HuH-7 (cell line): ENCODE measurements at regions not wholly inside any gene's neighbourhood (a gene's known extent, or its start where the extent isn't known, plus 50 kb on each side); places are given as distances from the start of the nearest gene placed in this dataset.

Experiments used
- DNase-seq: peaks from one replicate; pipeline ENCODE4 v3.0.0; 2011; ENCODE audit warnings: low spot score

GRCh38 chr20:24102749-24103333 is 114.3 kb upstream of the GGTLC1 start:
- DNase-seq = no peak

- DNase-seq = peak; percentile 17
Measured at GRCh38 chr20:24102290-24102689, 113.7 kb upstream of the GGTLC1 start.

GRCh38 chr20:24100370-24101011 is 111.9 kb upstream of the GGTLC1 start:
- peak; percentile 50 for DNase-seq

- DNase-seq = no peak
Measured at GRCh38 chr20:24098886-24099285, 110.3 kb upstream of the GGTLC1 start.

DNA sequence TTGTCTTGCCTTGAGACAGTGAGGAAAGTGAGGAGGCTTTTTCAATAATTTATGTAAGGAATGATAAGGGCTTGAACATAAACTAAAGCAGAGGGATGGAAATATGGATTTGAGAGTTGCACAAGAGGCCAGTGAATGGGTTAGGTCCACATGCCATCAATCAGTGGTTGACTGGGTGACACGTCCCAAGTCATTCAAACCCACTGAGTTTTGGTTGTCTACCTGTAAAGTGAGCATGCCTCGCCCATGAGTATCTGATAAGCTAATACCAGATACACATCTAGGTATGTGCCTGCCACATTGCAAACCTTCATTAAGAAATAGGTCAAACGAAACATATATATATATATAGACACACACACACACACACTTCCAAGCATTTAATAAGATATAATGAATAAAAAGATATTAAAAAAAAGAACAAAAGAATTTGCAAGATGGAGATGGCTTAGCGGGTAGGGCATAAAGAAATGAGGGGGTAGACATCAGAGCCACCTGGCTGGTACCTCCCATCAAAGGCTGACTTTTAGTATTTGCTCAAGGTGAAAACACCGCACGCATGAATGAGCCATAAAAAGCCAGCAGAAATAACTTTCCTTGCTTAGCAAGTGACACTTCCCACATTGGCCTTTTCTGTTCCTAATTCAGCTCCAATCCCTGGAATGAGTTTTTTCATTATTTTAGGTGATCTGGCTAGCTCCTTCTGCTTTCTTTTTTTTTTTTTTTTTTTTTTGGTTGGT is 109.1 kb upstream of the GGTLC1 start:
- no peak for DNase-seq

- no peak for DNase-seq
Measured at GRCh38 chr20:24096864-24097450, 108.4 kb upstream of the GGTLC1 start.

DNA sequence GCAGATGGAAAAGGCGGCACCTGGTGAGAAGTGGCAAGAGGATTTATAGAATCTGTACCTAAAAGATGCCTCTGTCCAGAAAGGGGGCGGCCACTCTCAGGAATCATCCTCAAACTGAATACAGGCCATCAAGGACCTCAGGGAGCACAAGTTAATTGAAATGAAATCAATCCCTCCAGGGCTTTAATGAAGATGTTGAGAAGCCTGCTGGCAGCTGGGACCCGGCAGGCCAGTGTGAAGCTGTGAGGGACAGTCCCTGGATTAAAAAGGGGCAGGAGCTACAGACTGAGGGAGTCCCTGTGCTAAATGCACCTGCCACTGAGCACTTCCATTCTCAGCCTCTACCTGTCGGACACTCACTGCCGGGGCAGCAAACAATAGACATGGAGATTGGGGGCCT is 107.7 kb upstream of the GGTLC1 start:
- no peak for DNase-seq

GRCh38 chr20:24095756-24096155 is 107.2 kb upstream of the GGTLC1 start:
- DNase-seq = no peak

DNA sequence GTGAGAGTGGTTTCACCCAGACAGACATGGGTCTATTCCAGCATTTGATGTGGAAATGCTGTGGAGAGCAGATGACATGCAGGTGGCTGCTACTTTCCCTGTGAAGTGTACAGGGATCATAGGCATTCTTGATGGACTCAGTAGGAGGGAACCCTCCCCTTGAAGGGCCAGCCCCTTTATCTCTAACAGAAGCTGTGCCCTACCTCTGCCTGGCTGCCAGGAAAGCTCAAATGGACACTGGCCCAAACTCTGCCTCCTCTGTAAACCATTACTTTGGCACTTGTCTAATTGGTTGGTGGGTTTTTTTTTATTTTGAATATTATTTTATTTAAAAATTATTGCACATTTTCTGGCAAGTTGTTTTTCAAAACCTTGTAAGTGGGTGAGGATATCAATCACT is 106.7 kb upstream of the GGTLC1 start:
- no peak for DNase-seq

DNA sequence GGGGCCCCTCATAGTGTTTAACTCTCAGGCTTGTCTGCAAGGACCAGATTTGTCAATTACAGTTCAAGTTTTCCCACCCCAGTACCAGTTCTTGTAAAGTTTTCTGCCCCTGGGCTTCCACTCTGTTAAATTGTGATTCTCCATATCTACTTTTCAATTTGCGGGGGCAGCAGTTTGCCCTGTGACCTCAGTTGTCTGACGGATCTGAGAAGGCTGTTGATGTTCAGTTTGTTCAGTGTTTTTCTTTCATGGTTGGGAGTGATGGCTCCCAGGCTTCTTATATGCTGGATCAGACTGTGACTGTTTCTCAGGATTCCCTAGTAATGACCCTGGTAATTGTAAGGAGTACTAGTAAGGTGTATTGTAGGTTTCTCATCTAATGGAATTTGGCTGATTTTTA is 101.0 kb upstream of the GGTLC1 start:
- DNase-seq = no peak

DNA sequence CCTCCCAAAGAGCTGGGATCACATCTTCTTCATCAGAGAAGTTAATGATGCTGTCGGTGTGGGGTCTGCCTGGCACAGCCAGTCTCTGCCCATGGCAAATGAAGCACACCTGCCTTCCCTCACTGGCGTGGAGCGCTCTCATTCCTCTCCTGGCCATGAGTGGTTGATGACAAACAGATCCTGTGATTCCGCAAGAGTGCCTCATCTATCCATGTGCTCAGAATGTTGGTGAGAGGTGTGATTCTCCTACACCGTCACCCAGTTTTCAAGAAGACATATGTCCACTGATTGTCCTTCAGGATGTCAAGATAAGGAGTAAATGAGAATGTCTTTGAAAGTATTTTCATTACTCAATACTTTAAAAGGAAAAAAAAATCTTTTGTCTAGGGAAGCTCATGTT is 97.5 kb upstream of the GGTLC1 start:
- no peak for DNase-seq

DNA sequence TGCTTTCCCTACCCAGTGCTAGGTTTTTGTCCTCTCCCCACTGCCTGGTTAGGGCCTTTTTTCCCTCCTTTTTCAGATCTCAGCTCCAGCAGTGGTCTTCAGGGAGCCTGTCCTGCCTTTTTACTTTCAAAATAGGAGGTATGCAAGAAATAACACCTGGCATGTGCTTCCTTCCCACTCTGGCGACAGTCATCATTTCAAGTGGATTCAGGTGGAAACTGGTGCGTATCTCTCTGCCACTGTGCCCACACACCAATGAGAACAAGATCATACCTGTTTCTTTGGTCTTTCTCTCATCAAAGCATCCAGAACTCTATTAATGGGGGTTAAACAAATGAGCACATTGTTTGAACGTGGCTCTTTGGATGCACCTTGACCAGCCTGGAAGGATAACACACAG is 95.7 kb upstream of the GGTLC1 start:
- no peak for DNase-seq

GRCh38 chr20:24081077-24081476 is 92.5 kb upstream of the GGTLC1 start:
- DNase-seq = no peak

DNA sequence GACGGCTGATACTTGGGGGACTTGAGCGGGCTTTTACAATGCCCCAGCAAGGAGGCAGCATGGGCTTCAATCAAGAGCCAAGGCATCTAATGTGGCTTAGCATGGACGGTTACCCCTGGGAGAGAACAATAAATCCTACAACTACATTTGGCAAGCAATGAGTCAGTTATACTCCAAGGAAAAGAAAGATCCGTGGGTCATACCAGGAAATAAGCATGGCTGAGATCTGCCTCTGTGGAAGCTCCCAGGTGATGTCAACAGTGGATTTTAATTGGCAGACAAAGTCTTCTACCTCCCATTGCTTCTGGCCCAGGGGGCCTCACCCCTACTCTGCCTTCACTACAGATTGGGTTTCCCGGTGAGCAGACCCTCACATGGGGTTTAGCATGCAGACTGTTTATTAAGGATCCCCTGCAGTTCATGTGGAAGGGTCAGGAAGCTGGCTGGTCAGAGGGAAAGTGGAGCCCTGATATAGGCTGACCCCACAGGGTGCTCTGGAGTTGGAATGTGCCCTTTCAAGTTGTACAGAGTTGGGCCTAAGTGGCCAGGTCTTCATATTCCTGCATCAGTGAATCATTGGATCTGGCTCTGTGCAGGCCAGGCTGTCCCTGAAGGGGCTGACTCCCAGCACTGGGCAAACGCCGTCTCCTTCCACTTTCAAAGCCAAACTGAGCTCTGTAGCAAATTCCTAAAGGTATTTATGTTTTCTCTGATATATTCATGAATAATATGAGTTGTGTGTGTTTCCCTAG is 91.3 kb upstream of the GGTLC1 start:
- no peak for DNase-seq

DNA sequence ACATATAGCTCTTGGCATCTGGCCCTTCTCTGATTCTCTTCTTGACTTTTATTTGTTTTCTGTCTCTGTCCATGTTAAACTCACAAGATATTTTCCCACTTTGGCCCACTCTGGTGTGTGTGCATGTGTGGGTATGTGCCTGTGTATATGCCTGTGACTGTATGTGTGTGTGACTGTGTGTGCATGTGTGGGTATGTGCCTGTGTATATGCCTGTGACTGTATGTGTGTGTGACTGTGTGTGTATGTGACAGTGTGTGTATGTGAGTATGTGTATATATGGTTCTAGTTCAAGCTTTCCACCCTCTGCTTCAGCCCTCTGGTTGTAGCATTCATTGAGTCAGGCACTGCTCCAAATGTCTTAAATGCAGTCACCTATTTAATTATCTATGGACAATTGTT is 88.6 kb upstream of the GGTLC1 start:
- no peak for DNase-seq

GRCh38 chr20:24070679-24071078 is 82.1 kb upstream of the GGTLC1 start:
- DNase-seq = no peak

- DNase-seq = no peak
Measured at GRCh38 chr20:24066076-24066700, 77.6 kb upstream of the GGTLC1 start.

DNA sequence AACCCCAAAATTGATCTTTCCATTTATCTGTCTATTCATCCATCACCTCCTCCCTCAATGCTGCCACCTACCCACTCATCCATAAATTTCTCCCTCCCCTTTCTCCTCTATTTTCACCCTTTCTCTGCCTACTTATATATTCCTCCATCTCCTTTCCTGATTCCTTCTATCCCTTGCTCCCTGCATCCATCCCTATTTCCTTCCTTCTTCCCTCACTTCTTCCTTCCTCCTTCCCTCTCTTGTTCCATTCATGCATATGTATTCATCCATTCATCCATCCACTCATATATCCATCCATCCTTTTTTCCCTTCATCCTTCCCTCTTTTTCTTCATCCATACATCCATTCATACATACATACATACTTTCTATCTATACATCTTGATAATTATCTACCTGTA is 76.3 kb upstream of the GGTLC1 start:
- no peak for DNase-seq

DNA sequence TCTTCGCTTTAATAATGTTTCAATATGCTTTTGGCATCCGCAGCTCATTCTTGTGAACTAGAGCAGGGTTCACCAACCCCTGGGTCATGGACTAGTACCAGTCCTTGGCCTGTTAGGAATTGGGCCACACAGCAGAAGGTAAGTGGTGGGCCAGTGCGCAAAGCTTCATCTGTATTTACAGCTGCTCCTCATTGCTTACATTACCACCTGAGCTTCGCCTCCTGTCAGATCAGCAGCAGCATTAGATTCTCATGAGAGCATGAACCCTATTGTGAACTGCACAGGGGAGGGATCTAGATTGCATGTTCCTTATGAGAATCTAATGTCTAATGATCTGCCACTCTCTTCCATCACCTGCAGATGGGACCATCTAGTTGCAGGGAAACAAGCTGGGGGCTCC is 75.5 kb upstream of the GGTLC1 start:
- no peak for DNase-seq

GRCh38 chr20:24063100-24063499 is 74.5 kb upstream of the GGTLC1 start:
- no peak for DNase-seq

DNA sequence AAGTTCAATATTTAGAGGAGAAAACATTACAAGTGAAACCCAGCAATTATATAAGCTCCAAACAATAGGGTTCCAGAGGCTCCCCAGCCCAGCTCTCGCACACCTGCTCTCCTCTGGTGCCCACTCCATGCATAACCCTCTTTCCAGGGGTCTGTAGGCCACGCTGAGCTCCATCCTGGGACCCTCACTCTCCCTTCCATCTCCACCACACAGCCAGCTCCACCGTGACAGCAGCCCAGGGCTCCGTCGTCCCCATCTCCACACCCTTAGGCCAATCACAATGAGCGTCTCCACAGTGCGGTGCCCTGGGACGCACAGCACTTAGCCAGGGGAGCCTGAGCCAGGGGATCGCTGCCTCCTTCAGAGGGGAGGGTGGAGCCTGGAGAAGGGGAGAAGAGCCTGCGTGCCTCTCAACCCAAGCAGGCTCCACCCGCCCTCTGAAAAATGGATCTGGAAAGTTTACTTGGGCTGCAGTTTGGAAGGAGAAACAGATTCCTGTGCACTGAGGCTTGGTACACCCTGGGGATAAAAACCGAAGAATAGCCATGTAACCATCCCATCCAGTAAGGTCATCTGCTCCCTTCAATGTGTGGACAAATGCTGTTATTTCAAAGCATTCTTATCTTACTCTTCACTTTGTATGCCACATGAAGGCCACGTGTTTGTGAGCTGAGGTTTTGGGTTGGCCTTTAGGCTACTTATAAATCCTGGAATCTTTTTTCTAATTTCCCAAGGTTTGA is 72.4 kb upstream of the GGTLC1 start:
- DNase-seq = no peak
